ENCODE measurements at regions not wholly inside any gene's neighbourhood (a gene's known extent, or its start where the extent isn't known, plus 50 kb on each side); places are given as distances from the start of the nearest gene placed in this dataset.

GRCh38 chr4:187726485-187726884 is 269.1 kb upstream of the ZFP42 start:
- no peak overlapping the region for H2AK5ac ChIP-seq (ENCODE audit: low read depth, low read length)
- H3K27ac ChIP-seq (ENCODE audit: insufficient read depth, low read length), result no peak overlapping the region
- no TSS peak for BruUV-seq (replicated peaks)
- no peak overlapping the region for H3K4me3 ChIP-seq (ENCODE audit: insufficient read depth, low read depth, low read length)
- H2AFZ ChIP-seq (replicated peaks; ENCODE audit: low read length, poor library complexity), result no peak overlapping the region
- H3K9me1 ChIP-seq (ENCODE audit: insufficient read depth, low read length), result no peaks in the 10 kb centered on the region; the same call in 1 of the 2 replicates
- H4K5ac ChIP-seq (ENCODE audit: low read depth, low read length), result no peak overlapping the region
- 93% methylated on average over 3 of the region's 6 CpGs; no CpG with 5 or more reads in 1 of the 2 experiments for WGBS, 2 experiments (ENCODE audit: extremely low coverage in 2 of 2, insufficient read length in 1 of 2)
- DNase-seq, result no peak
- no peak overlapping the region for H3K4me2 ChIP-seq (ENCODE audit: low read depth, low read length)
- no peak overlapping the region for H3K18ac ChIP-seq (ENCODE audit: low read depth, low read length)
- H3K79me1 ChIP-seq (ENCODE audit: low read depth in 1 of 2, low read length in 2 of 2), result no peaks in the 10 kb centered on the region
- TF ChIP-seq ELK1 (IDR thresholded peaks at IDR 0.05; ENCODE audit: borderline replicate concordance, low read depth, low read length) (no peak), CTCF (conservative IDR thresholded peaks at IDR 0.05; ENCODE audit: low read depth, low read length) (no peak), RCOR1 (IDR thresholded peaks at IDR 0.05; ENCODE audit: insufficient replicate concordance, low read length) (no peak), RAD21 (IDR thresholded peaks at IDR 0.05; ENCODE audit: low read length) (no peak), CHD1 (IDR thresholded peaks at IDR 0.05; ENCODE audit: low read depth, low read length) (no peak), MAFK (IDR thresholded peaks at IDR 0.05; ENCODE audit: low read depth, low read length) (no peak), NFE2L2 (IDR thresholded peaks at IDR 0.05; ENCODE audit: low read depth, low read length) (no peak), RFX5 (IDR thresholded peaks at IDR 0.05; ENCODE audit: low read depth, low read length) (no peak), FOS (IDR thresholded peaks at IDR 0.05; ENCODE audit: low read depth, low read length) (no peak), CEBPB (IDR thresholded peaks at IDR 0.05; ENCODE audit: low read depth, low read length) (no peak), USF2 (IDR thresholded peaks at IDR 0.05; ENCODE audit: low read depth, low read length) (no peak), MAZ (IDR thresholded peaks at IDR 0.05; ENCODE audit: borderline replicate concordance, low read depth, low read length) (no peak), MXI1 (IDR thresholded peaks at IDR 0.05; ENCODE audit: borderline replicate concordance, low read depth, low read length) (no peak), SMC3 (IDR thresholded peaks at IDR 0.05; ENCODE audit: low read depth, low read length) (no peak), BHLHE40 (IDR thresholded peaks at IDR 0.05; ENCODE audit: low read depth, low read length) (no peak)
- H2BK5ac ChIP-seq (ENCODE audit: low read depth, low read length, poor library complexity, severe bottlenecking), result no peak overlapping the region
- no peak overlapping the region for H3K23ac ChIP-seq (ENCODE audit: low read depth, low read length)
- ATAC-seq (ENCODE audit: low read depth), result no peak
- intact Hi-C loops (cut with micrococcal nuclease), result no loop called here
- H3K36me3 ChIP-seq (ENCODE audit: control insufficient read depth, insufficient read depth, low read length), result no peaks in the 10 kb centered on the region
- ChIA-PET POLR2A (ENCODE audit: unreplicated experiment) (no interaction called here), CTCF (no interaction called here)
- no peaks in the 10 kb centered on the region for H3K4me1 ChIP-seq (ENCODE audit: control insufficient read depth, insufficient read depth, low read length)
- dilution Hi-C loops (cut with HindIII; ENCODE audit: low sequenced_read_pairs, unreplicated experiment), result no loop called here
- no peak overlapping the region for H2BK120ac ChIP-seq (ENCODE audit: low read depth, low read length)
- H3K14ac ChIP-seq (replicated peaks; ENCODE audit: low read depth, low read length), result no peak overlapping the region
- H4K91ac ChIP-seq (ENCODE audit: insufficient read depth, low read depth, low read length), result no peak overlapping the region
- H3K27me3 ChIP-seq (ENCODE audit: control insufficient read depth, insufficient read depth, low read length), result no peaks in the 10 kb centered on the region
- H4K8ac ChIP-seq (ENCODE audit: low read depth in 2 of 2, low read length in 2 of 2), result no peak overlapping the region
- no peak overlapping the region for H3K9ac ChIP-seq (ENCODE audit: low read depth, low read length)
- no peaks in the 10 kb centered on the region for H4K20me1 ChIP-seq (ENCODE audit: insufficient read depth, low read length)
- no peaks in the 10 kb centered on the region; the same call in 1 of the 2 replicates for H3K9me3 ChIP-seq (ENCODE audit: control insufficient read depth, insufficient read depth, low read length)
- no peak overlapping the region for H2BK15ac ChIP-seq (ENCODE audit: low read depth, low read length)
- in situ Hi-C loops (cut with MboI; ENCODE audit: low sequenced_read_pairs), result no loop called here
- H3K4ac ChIP-seq (ENCODE audit: low read depth, low read length), result no peak overlapping the region
- H2AK9ac ChIP-seq (replicated peaks; ENCODE audit: low read depth, low read length, poor library complexity), result no peak overlapping the region
- H3K56ac ChIP-seq (ENCODE audit: extremely low read depth, insufficient read depth, low read length), result no peak overlapping the region
- no peak overlapping the region for H2BK20ac ChIP-seq (ENCODE audit: low read depth, low read length)
